ENCODE measurements at regions not wholly inside any gene's neighbourhood (a gene's known extent, or its start where the extent isn't known, plus 50 kb on each side); places are given as distances from the start of the nearest gene placed in this dataset.
"Not testable (repeated sequence)": the region's sequence is repeated elsewhere in the genome, so short reads cannot be mapped to it uniquely, and the experiment has no call there.

DNA sequence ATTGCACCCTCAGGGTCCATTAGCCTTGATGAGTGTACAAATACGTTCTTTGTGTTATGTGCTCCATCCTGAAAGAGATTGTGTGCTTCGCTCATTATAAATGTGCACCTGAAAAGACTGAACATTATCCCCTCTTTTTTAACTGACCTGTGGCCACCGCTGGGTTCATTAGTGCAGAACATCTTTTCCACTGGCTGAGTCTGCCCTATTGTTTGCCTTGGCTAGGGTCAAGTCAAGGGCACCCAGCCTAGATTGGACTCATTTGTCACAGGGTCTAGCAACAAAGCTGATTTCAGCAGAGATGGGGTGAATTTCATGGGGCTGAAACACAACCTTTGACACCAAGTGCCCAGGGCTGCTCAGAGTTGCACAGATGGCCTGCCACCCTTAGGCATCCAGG, 764.1 kb upstream of the ARRDC3 start:
- Histone ChIP-seq H3K27ac (no peak overlapping the region), H3K36me3 (no peaks in the 10 kb centered on the region), H3K4me3 (replicated peaks in 1 of 3) (no peak overlapping the region), H3K9me3 (no peaks in the 10 kb centered on the region), H3K27me3 (no peaks in the 10 kb centered on the region), H3K4me1 (no peaks in the 10 kb centered on the region)
- intact Hi-C loops (cut with DNase I), result no loop called here
- DNase-seq, result peak in 1 of 2 donors; percentile 0
- TF ChIP-seq POLR2A (IDR thresholded peaks at IDR 0.05), result no peak
- TF ChIP-seq, protein P1, sequence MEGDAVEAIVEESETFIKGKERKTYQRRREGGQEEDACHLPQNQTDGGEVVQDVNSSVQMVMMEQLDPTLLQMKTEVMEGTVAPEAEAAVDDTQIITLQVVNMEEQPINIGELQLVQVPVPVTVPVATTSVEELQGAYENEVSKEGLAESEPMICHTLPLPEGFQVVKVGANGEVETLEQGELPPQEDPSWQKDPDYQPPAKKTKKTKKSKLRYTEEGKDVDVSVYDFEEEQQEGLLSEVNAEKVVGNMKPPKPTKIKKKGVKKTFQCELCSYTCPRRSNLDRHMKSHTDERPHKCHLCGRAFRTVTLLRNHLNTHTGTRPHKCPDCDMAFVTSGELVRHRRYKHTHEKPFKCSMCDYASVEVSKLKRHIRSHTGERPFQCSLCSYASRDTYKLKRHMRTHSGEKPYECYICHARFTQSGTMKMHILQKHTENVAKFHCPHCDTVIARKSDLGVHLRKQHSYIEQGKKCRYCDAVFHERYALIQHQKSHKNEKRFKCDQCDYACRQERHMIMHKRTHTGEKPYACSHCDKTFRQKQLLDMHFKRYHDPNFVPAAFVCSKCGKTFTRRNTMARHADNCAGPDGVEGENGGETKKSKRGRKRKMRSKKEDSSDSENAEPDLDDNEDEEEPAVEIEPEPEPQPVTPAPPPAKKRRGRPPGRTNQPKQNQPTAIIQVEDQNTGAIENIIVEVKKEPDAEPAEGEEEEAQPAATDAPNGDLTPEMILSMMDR (IDR thresholded peaks at IDR 0.05), result no peak
- 61 to 62% methylated on average over 3 of the region's 3 CpGs for WGBS, 2 donors

DNA sequence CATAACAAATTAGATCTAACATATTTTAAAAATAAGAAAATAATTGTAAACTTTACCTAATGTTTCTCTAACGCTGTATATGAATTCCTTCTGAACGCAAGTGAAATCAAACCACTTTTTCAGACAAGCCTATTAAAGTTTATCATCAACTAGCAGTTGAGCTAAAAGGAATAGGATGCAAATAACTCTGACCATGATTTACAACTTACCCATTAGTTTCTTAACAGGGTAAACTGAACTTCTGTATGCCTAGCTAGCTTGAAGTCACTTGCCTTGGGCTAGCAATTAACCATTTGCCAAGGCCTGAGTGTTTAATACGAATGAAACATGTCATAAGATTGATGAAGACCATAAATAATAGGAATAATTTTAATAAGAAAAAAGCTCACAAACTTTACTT, 762.7 kb upstream of the ARRDC3 start:
- no peaks in the 10 kb centered on the region for H3K27me3 ChIP-seq
- intact Hi-C loops (cut with DNase I), result no loop called here
- no peak for DNase-seq
- TF ChIP-seq, protein P1 (IDR thresholded peaks at IDR 0.05), result no peak
- no peak for TF ChIP-seq POLR2A (IDR thresholded peaks at IDR 0.05)
- WGBS, 2 donors, result 90 to 91% methylated on average over 3 of the region's 3 CpGs
- no peaks in the 10 kb centered on the region for H3K36me3 ChIP-seq
- no peaks in the 10 kb centered on the region for H3K4me1 ChIP-seq
- no peak overlapping the region for H3K27ac ChIP-seq
- H3K4me3 ChIP-seq (replicated peaks in 1 of 3), result no peak overlapping the region
- H3K9me3 ChIP-seq, result no peaks in the 10 kb centered on the region

DNA sequence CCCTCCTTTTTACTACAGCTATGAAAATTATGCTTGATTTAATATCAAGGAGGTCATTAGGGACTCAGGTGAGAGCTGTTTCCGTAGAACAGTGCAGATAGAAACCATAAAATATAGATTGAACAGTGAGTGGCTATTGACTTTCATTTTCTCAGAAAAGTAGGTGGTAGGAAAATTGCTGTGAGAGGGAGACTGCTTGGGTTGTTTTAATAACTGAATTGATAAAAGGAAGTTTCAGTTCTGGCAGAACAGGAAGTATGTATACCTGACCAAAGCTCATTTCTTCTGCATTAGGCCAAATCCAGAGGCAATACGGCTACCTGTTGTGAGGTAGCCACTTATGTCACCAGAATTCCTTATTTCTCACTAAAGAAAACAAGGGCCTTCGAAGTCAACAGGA, 761.7 kb upstream of the ARRDC3 start:
- no peaks in the 10 kb centered on the region for H3K27me3 ChIP-seq
- H3K27ac ChIP-seq, result no peak overlapping the region
- no peaks in the 10 kb centered on the region for H3K36me3 ChIP-seq
- H3K4me3 ChIP-seq (replicated peaks in 1 of 3), result no peak overlapping the region
- TF ChIP-seq POLR2A (IDR thresholded peaks at IDR 0.05), result no peak
- TF ChIP-seq, protein P1 (IDR thresholded peaks at IDR 0.05), result no peak
- DNase-seq, result no peak
- no peaks in the 10 kb centered on the region for H3K4me1 ChIP-seq
- H3K9me3 ChIP-seq, result no peaks in the 10 kb centered on the region
- WGBS, 2 donors, result 52 to 56% methylated on average over 3 of the region's 3 CpGs
- intact Hi-C loops (cut with DNase I), result no loop called here

DNA sequence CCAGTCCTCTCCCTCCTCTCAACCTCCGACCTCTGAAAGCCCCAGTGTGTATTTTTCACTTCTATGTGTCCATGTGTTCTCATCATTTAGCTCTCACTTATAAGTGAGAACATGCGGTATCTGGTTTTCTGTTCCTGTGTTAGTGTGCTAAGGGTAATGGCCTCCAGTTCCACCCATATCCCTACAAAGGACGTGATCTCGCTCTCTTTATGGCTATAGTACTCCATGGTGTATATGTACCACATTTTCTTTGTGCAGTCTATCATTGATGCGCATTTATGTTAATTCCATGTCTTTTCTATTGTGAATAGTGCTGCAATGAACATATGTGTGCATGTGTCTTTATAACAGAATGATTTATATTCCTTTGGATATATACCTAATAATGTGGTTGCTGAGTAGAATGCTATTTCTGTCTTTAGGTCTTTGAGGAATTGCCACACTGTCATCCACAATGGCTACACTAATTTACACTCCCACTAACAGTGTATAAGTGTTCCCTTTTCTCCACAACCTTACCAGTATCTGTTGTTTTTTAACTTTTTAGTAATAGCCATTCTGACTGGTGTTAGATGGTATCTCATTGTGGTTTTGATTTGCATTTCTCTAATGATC, 749.3 kb upstream of the ARRDC3 start:
- intact Hi-C loops (cut with DNase I); H3K4me1 ChIP-seq; DNase-seq; H3K27ac ChIP-seq; H3K9me3 ChIP-seq; H3K4me3 ChIP-seq (replicated peaks in 1 of 3); H3K36me3 ChIP-seq; H3K27me3 ChIP-seq: not testable (repeated sequence)
- WGBS, 2 donors, result 89 to 90% methylated on average over 5 of the region's 5 CpGs

DNA sequence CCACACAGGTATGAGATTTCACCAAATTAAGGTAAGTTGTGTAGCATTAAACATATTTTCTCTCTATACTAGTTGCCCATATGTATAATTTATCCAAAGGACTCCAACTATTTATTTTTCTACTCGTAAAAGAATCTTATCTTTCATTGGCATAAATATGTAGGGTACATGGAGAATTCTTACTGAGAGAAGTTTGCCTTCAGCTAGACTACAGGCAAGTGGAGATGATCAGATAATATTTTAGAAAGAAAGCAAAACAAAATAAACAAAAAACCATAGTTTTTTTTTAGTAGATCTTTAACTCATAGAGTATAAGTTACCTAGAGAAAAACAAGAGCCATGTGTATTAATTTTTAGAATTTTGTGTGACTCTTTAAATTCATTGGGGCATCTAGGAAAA, 743.1 kb upstream of the ARRDC3 start:
- 91 to 96% methylated on average over 1 of the region's 1 CpG for WGBS, 2 donors

More for the DNA sequence above, 743.1 kb upstream of the ARRDC3 start:
- no peak for TF ChIP-seq POLR2A (IDR thresholded peaks at IDR 0.05)
- TF ChIP-seq, protein P1 (IDR thresholded peaks at IDR 0.05), result no peak
- intact Hi-C loops (cut with DNase I), result no loop called here
- Histone ChIP-seq H3K27me3 (no peaks in the 10 kb centered on the region), H3K36me3 (no peaks in the 10 kb centered on the region), H3K27ac (no peak overlapping the region), H3K9me3 (no peaks in the 10 kb centered on the region), H3K4me1 (no peaks in the 10 kb centered on the region), H3K4me3 (replicated peaks in 1 of 3) (no peak overlapping the region)
- no peak for DNase-seq

Data from thyroid gland (tissue), 4 donors.